H1 (cell line): ENCODE measurements at regions not wholly inside any gene's neighbourhood (a gene's known extent, or its start where the extent isn't known, plus 50 kb on each side); places are given as distances from the start of the nearest gene placed in this dataset.

Source experiments
- CTCF ChIA-PET: fragments of 300-600 bp; sonication (Branson Sonifier 250); formaldehyde crosslinking; loops from one replicate; lab custom pipeline; 2021; ENCODE audit not compliant: partially characterized antibody; lab: Charles Lee
- POLR2A ChIA-PET: fragments of 300-600 bp; sonication (Branson Sonifier 250); formaldehyde crosslinking; loops from one replicate; lab custom pipeline; 2021; ENCODE audit warnings: inconsistent platforms; ENCODE audit not compliant: partially characterized antibody; lab: Charles Lee
- DNase-seq, 2 experiments: peaks; one replicate each; pipeline versions ENCODE4 v3.0.0 to v3.0.0-alpha.2; 2010 to 2022; ENCODE audit warnings: low spot score in 2 of 2, low read depth in 1 of 2, mixed read lengths in 1 of 2
- FAIRE-seq: peaks from 2 replicates; lab custom pipeline; 2011; peaks lifted over from hg19 to GRCh38; lab: Jason Lieb, UNC
- H2AFZ ChIP-seq: 2 replicates; pipeline ENCODE4 v1.8.1; 2012; ENCODE audit warnings: low read length, inconsistent platforms
- H2AK5ac ChIP-seq: 2 replicates; pipeline ENCODE4 v1.6.1; 2013; ENCODE audit warnings: low read depth, low read length
- H2BK120ac ChIP-seq: replicated peaks from 2 replicates; pipeline ENCODE3; 2013; ENCODE audit warnings: low read depth, low read length, inconsistent platforms
- H2BK12ac ChIP-seq: 2 replicates; pipeline ENCODE4 v1.6.1; 2013; ENCODE audit warnings: low read depth, low read length
- H2BK15ac ChIP-seq: 2 replicates; pipeline ENCODE4 v1.6.1; 2013; ENCODE audit warnings: low read length
- H2BK20ac ChIP-seq: 2 replicates; pipeline ENCODE4 v1.6.1; 2013; ENCODE audit warnings: low read length
- H2BK5ac ChIP-seq: 2 replicates; pipeline ENCODE4 v1.6.1; 2013; ENCODE audit warnings: low read depth, low read length
- H3K14ac ChIP-seq: 2 replicates; pipeline ENCODE4 v1.6.1; 2013; ENCODE audit warnings: inconsistent platforms; ENCODE audit not compliant: insufficient read length
- H3K18ac ChIP-seq: 2 replicates; pipeline ENCODE4 v1.6.1; 2013; ENCODE audit warnings: low read length; ENCODE audit errors: extremely low read depth
- H3K23ac ChIP-seq: 2 replicates; pipeline ENCODE4 v1.6.1; 2013; ENCODE audit warnings: inconsistent platforms; ENCODE audit not compliant: insufficient read length
- H3K23me2 ChIP-seq: 2 replicates; pipeline ENCODE4 v1.6.1; 2013; ENCODE audit warnings: low read depth, low read length
- H3K27ac ChIP-seq: 2 replicates; pipeline ENCODE4 v1.6.1; 2011; ENCODE audit warnings: low read depth, low read length, inconsistent platforms
- H3K27me3 ChIP-seq, 4 experiments: replicated peaks in 1 of 4; 1 replicate in 1 of 4; 2 replicates in 3 of 4; pipeline versions ENCODE4 v1.6.1 to v1.8.1; 2011 to 2013; ENCODE audit warnings: low read length in 3 of 4, mild to moderate bottlenecking in 3 of 4, inconsistent platforms in 2 of 4, mixed read lengths in 2 of 4, moderate library complexity in 1 of 4; ENCODE audit not compliant: control insufficient read depth in 3 of 4, insufficient read depth in 3 of 4; ENCODE audit errors: extremely low read depth in 1 of 4
- H3K36me3 ChIP-seq, 4 experiments: 2 replicates each; pipeline versions ENCODE4 v1.6.1 to v1.8.1; 2011 to 2013; ENCODE audit warnings: mild to moderate bottlenecking in 4 of 4, low read length in 3 of 4, moderate library complexity in 2 of 4, control low read depth in 1 of 4, inconsistent platforms in 1 of 4; ENCODE audit not compliant: insufficient read depth in 4 of 4, control insufficient read depth in 2 of 4
- H3K4ac ChIP-seq: replicated peaks from 2 replicates; pipeline ENCODE3; 2013; ENCODE audit warnings: low read length, low read depth, mixed read lengths, inconsistent platforms; ENCODE audit not compliant: insufficient read length
- H3K4me1 ChIP-seq, 4 experiments: replicated peaks in 1 of 4; 1 replicate in 1 of 4; 2 replicates in 3 of 4; pipeline versions ENCODE4 v1.6.1 to v1.8.1; 2011 to 2013; ENCODE audit warnings: low read length in 3 of 4, inconsistent platforms in 2 of 4, mixed read lengths in 1 of 4; ENCODE audit not compliant: insufficient read depth in 4 of 4, control insufficient read depth in 3 of 4
- H3K4me2 ChIP-seq, 2 experiments: 2 replicates each; pipeline versions ENCODE4 v1.6.1 to v1.8.1; 2011 to 2013; ENCODE audit warnings: low read depth in 2 of 2, low read length in 2 of 2, control low read depth in 1 of 2, inconsistent platforms in 1 of 2, mild to moderate bottlenecking in 1 of 2; ENCODE audit not compliant: insufficient read depth in 1 of 2
- H3K4me3 ChIP-seq, 4 experiments: fragments of 200-600, 300-600 bp in 1 of 4; sonication (generic), shearing (Covaris generic), sonication (Bioruptor Twin) in 1 of 4; 2 replicates each; pipeline versions ENCODE4 v1.5.1 to v1.8.1; 2011 to 2016; ENCODE audit warnings: low read length in 4 of 4, low read depth in 3 of 4, control low read depth in 2 of 4, inconsistent platforms in 2 of 4, mild to moderate bottlenecking in 2 of 4, mixed read lengths in 1 of 4, moderate library complexity in 1 of 4; ENCODE audit not compliant: insufficient read depth in 2 of 4; ENCODE audit errors: extremely low read depth in 1 of 4
- H3K56ac ChIP-seq: replicated peaks from 2 replicates; pipeline ENCODE3; 2013; ENCODE audit warnings: low read depth, mild to moderate bottlenecking, mixed read lengths, low read length, inconsistent platforms; ENCODE audit not compliant: insufficient read length
- H3K79me1 ChIP-seq: 2 replicates; pipeline ENCODE4 v1.6.1; 2013; ENCODE audit warnings: low read depth, low read length, control low read depth
- H3K79me2 ChIP-seq, 2 experiments: 2 replicates each; pipeline versions ENCODE4 v1.6.1 to v1.8.1; 2012 to 2013; ENCODE audit warnings: low read length in 2 of 2, mild to moderate bottlenecking in 2 of 2, inconsistent platforms in 1 of 2; ENCODE audit not compliant: insufficient read depth in 2 of 2, control insufficient read depth in 1 of 2
- H3K9ac ChIP-seq, 4 experiments: replicated peaks in 1 of 4; 1 replicate in 1 of 4; 2 replicates in 3 of 4; pipeline versions ENCODE4 v1.6.1 to v1.8.1; 2011 to 2013; ENCODE audit warnings: low read depth in 3 of 4, low read length in 3 of 4, control low read depth in 2 of 4, mild to moderate bottlenecking in 2 of 4, moderate library complexity in 2 of 4, inconsistent platforms in 1 of 4; ENCODE audit errors: extremely low read depth in 1 of 4
- H3K9me3 ChIP-seq, 2 experiments: 2 replicates each; pipeline versions ENCODE4 v1.6.1 to v1.8.1; 2012 to 2013; ENCODE audit warnings: mild to moderate bottlenecking in 2 of 2, moderate library complexity in 2 of 2, control low read depth in 1 of 2, inconsistent platforms in 1 of 2, low read depth in 1 of 2, low read length in 1 of 2, mixed read lengths in 1 of 2; ENCODE audit not compliant: insufficient read depth in 2 of 2
- H4K20me1 ChIP-seq, 2 experiments: replicated peaks in 1 of 2; 2 replicates each; pipeline versions ENCODE3 to v1.8.1; 2011 to 2013; ENCODE audit warnings: inconsistent platforms in 2 of 2, low read length in 2 of 2, mild to moderate bottlenecking in 1 of 2; ENCODE audit not compliant: insufficient read depth in 2 of 2, control insufficient read depth in 1 of 2
- H4K5ac ChIP-seq: 2 replicates; pipeline ENCODE4 v1.6.1; 2013; ENCODE audit warnings: low read length, low read depth, mixed read lengths, inconsistent platforms; ENCODE audit not compliant: insufficient read length
- H4K8ac ChIP-seq: 2 replicates; pipeline ENCODE4 v1.8.0; 2013; ENCODE audit warnings: mild to moderate bottlenecking, moderate library complexity, low read length, inconsistent platforms; ENCODE audit not compliant: insufficient read depth; ENCODE audit errors: extremely low read depth
- H4K91ac ChIP-seq: replicated peaks from 2 replicates; pipeline ENCODE3; 2013; ENCODE audit warnings: low read length, mixed read lengths, inconsistent platforms; ENCODE audit not compliant: insufficient read length
- BACH1 ChIP-seq: IDR thresholded peaks from 2 replicates; pipeline ENCODE4 v1.6.1; 2012; ENCODE audit warnings: low read length, improper control_type of control experiment
- CHD1 ChIP-seq: IDR thresholded peaks from 2 replicates; pipeline ENCODE4 v1.6.1; 2012; ENCODE audit warnings: low read depth, low read length, improper control_type of control experiment
- CHD2 ChIP-seq: IDR thresholded peaks from 2 replicates; pipeline ENCODE4 v1.6.1; 2012; ENCODE audit warnings: low read length, improper control_type of control experiment
- EGR1 ChIP-seq: IDR thresholded peaks from 2 replicates; pipeline ENCODE4 v1.6.1; 2011; ENCODE audit warnings: low read depth, low read length, borderline replicate concordance
- EP300 ChIP-seq, 2 experiments: IDR thresholded peaks; 1 replicate in 1 of 2; 2 replicates in 1 of 2; pipeline ENCODE4 v1.6.1; 2011 to 2012; ENCODE audit warnings: low read depth in 2 of 2, low read length in 2 of 2, mild to moderate bottlenecking in 2 of 2, borderline replicate concordance in 1 of 2, inconsistent platforms in 1 of 2, moderate library complexity in 1 of 2
- HDAC2 ChIP-seq, 2 experiments: fragments of 300-600 bp in 1 of 2; sonication (generic) in 1 of 2; IDR thresholded peaks; 2 replicates each; pipeline ENCODE4 v1.6.1; 2011 to 2012; ENCODE audit warnings: low read depth in 2 of 2, low read length in 2 of 2, mild to moderate bottlenecking in 2 of 2, moderate library complexity in 2 of 2, borderline replicate concordance in 1 of 2, inconsistent platforms in 1 of 2
- KDM4A ChIP-seq: IDR thresholded peaks from one replicate; pipeline ENCODE4 v1.7.1; 2012; ENCODE audit warnings: low read depth, mild to moderate bottlenecking, moderate library complexity, low read length, inconsistent platforms; ENCODE audit not compliant: severe bottlenecking
- NANOG ChIP-seq: IDR thresholded peaks from 2 replicates; pipeline ENCODE4 v1.6.1; 2011; ENCODE audit warnings: low read length, low read depth, mild to moderate bottlenecking, inconsistent platforms; ENCODE audit not compliant: insufficient read depth, poor library complexity, severe bottlenecking
- PHF8 ChIP-seq: fragments of 200-600 bp; sonication (generic); conservative IDR thresholded peaks from 2 replicates; pipeline ENCODE4 v1.7.1; 2012; ENCODE audit warnings: low read depth, mild to moderate bottlenecking, inconsistent platforms, low read length, moderate library complexity
- RFX5 ChIP-seq: IDR thresholded peaks from 2 replicates; pipeline ENCODE4 v1.6.1; 2011; ENCODE audit warnings: low read depth, low read length, improper control_type of control experiment, borderline replicate concordance
- RXRA ChIP-seq: IDR thresholded peaks from 2 replicates; pipeline ENCODE4 v1.6.1; 2011; ENCODE audit warnings: low read depth, mild to moderate bottlenecking, low read length, moderate library complexity; ENCODE audit not compliant: insufficient read depth
- SP1 ChIP-seq: IDR thresholded peaks from 2 replicates; pipeline ENCODE4 v1.6.1; 2011; ENCODE audit warnings: low read depth, low read length
- SP4 ChIP-seq: IDR thresholded peaks from 2 replicates; pipeline ENCODE4 v1.6.1; 2012; ENCODE audit warnings: low read length, inconsistent platforms
- YY1 ChIP-seq: IDR thresholded peaks from 2 replicates; pipeline ENCODE4 v1.6.1; 2011; ENCODE audit warnings: low read depth, mild to moderate bottlenecking, low read length
- WGBS, 2 experiments: shearing (Covaris generic) in 1 of 2; methylation state at CpG; one replicate each; pipeline versions ENCODE4 v1.1.6 to v1.1.7; 2013 to 2015; ENCODE audit warnings: low lambda C conversion rate in 2 of 2, mixed read lengths in 2 of 2, inconsistent platforms in 1 of 2, low coverage in 1 of 2, missing lambda C conversion rate in 1 of 2; ENCODE audit not compliant: insufficient replicate concordance in 2 of 2, insufficient coverage in 1 of 2, insufficient read length in 1 of 2; ENCODE audit errors: extremely low coverage in 1 of 2, missing lambda C conversion rate in 1 of 2; 5-methylcytosine and 5-hydroxymethylcytosine counted together

DNA sequence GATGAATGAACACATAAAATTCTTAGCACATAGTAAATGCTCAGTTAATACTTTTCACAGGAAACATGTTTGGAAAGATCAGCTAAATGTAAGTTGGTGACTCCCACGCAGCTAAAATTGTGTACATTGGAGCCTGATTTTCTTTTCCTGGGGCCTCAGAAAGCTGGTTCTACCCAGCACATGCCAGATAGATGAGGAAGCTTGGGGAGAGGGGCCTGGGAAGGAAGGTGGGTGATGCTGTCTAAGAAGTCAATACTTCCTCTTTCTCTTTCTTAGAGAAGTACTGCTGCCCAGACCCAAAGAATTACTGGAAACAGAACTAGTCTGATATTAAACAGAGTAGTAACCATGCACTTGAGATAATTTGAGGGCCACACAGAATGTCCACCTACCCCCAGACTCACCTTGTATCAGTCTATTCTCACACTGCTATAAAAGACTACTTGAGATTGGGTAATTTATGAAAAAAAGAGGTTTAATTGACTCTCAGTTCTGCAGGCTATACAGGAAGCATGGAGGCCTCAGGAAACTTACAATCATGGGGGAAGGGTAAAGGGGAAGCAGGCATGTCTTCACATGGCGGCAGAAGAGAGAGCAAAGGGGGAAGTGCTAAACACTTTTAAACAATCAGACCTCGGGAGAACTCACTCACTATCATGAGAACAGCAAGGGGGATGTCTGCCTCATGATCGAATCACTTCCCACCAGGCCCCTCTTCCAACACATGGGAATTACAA lies 123.3 kb upstream of the MED13L start:
- Histone ChIP-seq H3K4me1 (no peaks in the 10 kb centered on the region), H4K8ac (no peak overlapping the region), H2AFZ (no peak overlapping the region), H3K9ac (no peak overlapping the region), H3K23ac (no peak overlapping the region), H3K4ac (no peak overlapping the region), H3K79me1 (no peaks in the 10 kb centered on the region), H3K36me3 (no peaks in the 10 kb centered on the region; a peak in 1 of 8 replicates), H2BK5ac (no peak overlapping the region), H3K4me3 (no peak overlapping the region), H3K9me3 (no peaks in the 10 kb centered on the region), H3K27me3 (no peaks in the 10 kb centered on the region), H3K56ac (no peak overlapping the region), H4K91ac (no peak overlapping the region), H3K14ac (no peak overlapping the region), H2AK5ac (no peak overlapping the region), H4K20me1 (no peaks in the 10 kb centered on the region), H3K79me2 (no peaks in the 10 kb centered on the region), H3K4me2 (no peak overlapping the region), H2BK15ac (no peak overlapping the region), H2BK20ac (no peak overlapping the region), H2BK120ac (no peak overlapping the region), H3K27ac (no peak overlapping the region), H2BK12ac (no peak overlapping the region), H3K23me2 (no peaks in the 10 kb centered on the region), H3K18ac (no peak overlapping the region), H4K5ac (no peak overlapping the region)
- POLR2A ChIA-PET: interaction anchor here (0.7 kb wide), 1 partner anchor 101 kb away, joined by 3 read pairs; no protein-coding TSS in a partner anchor
- TF ChIP-seq EGR1: no peak
- no peak for TF ChIP-seq HDAC2 (IDR thresholded peaks at IDR 0.05; ENCODE audit: borderline replicate concordance in 1 of 2, low read depth in 2 of 2, low read length in 2 of 2)
- TF ChIP-seq RXRA: no peak
- no peak for TF ChIP-seq SP4
- no peak for TF ChIP-seq KDM4A
- no peak for TF ChIP-seq NANOG
- TF ChIP-seq CHD1: no peak
- TF ChIP-seq PHF8: no peak
- no peak for TF ChIP-seq YY1
- no peak for TF ChIP-seq RFX5
- no peak for TF ChIP-seq SP1
- TF ChIP-seq CHD2: no peak
- TF ChIP-seq BACH1: no peak
- TF ChIP-seq EP300 (IDR thresholded peaks at IDR 0.05; ENCODE audit: borderline replicate concordance in 1 of 2, low read depth in 2 of 2, low read length in 2 of 2): no peak
- FAIRE-seq: no peak
- no peak for DNase-seq
- WGBS, 2 experiments: 81% methylated on average over 4 of the region's 4 CpGs; no CpG with 5 or more reads in 1 of the 2 experiments
- CTCF ChIA-PET: interaction anchor here (1.0 kb wide), 1 partner anchor 11 kb away, joined by 4 read pairs; no protein-coding TSS in a partner anchor
